K562 (cell line): ENCODE measurements at regions not wholly inside any gene's neighbourhood (a gene's known extent, or its start where the extent isn't known, plus 50 kb on each side); places are given as distances from the start of the nearest gene placed in this dataset.
A peak's percentile ranks its signal among the peaks of the same experiment; 100 is the strongest.

Source experiments
- CBFB ChIP-seq: sonication (generic); formaldehyde crosslinking; IDR thresholded peaks from 2 replicates; pipeline ENCODE4 v1.4.0; 2020; ENCODE audit warnings: mild to moderate bottlenecking, missing genetic modification reagents
- CXXC5 ChIP-seq: fragments of 250-450 bp; sonication (Bioruptor Pico); IDR thresholded peaks from 2 replicates; pipeline ENCODE4 v1.8.0; 2022; ENCODE audit warnings: inconsistent platforms, mild to moderate bottlenecking, moderate library complexity
- KLF16 ChIP-seq: IDR thresholded peaks from 2 replicates; pipeline ENCODE4 v1.6.1; 2016; ENCODE audit warnings: antibody characterized with exemption
- L3MBTL2 ChIP-seq: fragments of 450-650 bp; IDR thresholded peaks from 2 replicates; pipeline ENCODE4 v1.6.1; 2016; ENCODE audit warnings: mild to moderate bottlenecking, moderate library complexity
- STAT5A ChIP-seq: IDR thresholded peaks from 2 replicates; pipeline ENCODE4 v1.6.1; 2012; ENCODE audit warnings: low read length, inconsistent platforms, borderline replicate concordance
- TBL1XR1 ChIP-seq, 2 experiments: IDR thresholded peaks; 2 replicates each; pipeline ENCODE4 v1.6.1; 2012; ENCODE audit warnings: improper control_type of control experiment in 2 of 2, low read length in 2 of 2, mild to moderate bottlenecking in 1 of 2
- TOE1 ChIP-seq, 2 experiments: fragments of 450-650 bp in 1 of 2; sonication (generic) in 1 of 2; formaldehyde crosslinking in 1 of 2; IDR thresholded peaks; 2 replicates each; pipeline versions ENCODE4 v1.7.1 to v1.8.0; 2016 to 2022; ENCODE audit warnings: borderline replicate concordance in 2 of 2, mild to moderate bottlenecking in 2 of 2, antibody characterized with exemption in 1 of 2, inconsistent platforms in 1 of 2, low read depth in 1 of 2, missing genetic modification reagents in 1 of 2, moderate library complexity in 1 of 2
- ZNF76 ChIP-seq: fragments of 250-450 bp; sonication (Bioruptor Pico); IDR thresholded peaks from 2 replicates; pipeline ENCODE4 v1.4.0; 2020; ENCODE audit warnings: mild to moderate bottlenecking, moderate library complexity, borderline replicate concordance
- TF ChIP-seq, protein P1 (sequence below), 2 experiments: fragments of 450-650 bp; formaldehyde crosslinking in 1 of 2; IDR thresholded peaks; 2 replicates each; pipeline versions ENCODE4 v1.4.0 to v1.6.1; 2014 to 2020; ENCODE audit warnings: mild to moderate bottlenecking in 2 of 2, borderline replicate concordance in 1 of 2, low read depth in 1 of 2
- TF ChIP-seq, protein P2 (sequence below): fragments of 450-650 bp; IDR thresholded peaks from 2 replicates; pipeline ENCODE4 v1.6.1; 2016; ENCODE audit warnings: mild to moderate bottlenecking
- TF ChIP-seq, protein P3 (sequence below): fragments of 450-650 bp; IDR thresholded peaks from 2 replicates; pipeline ENCODE4 v1.6.1; 2017; ENCODE audit warnings: antibody characterized with exemption, mild to moderate bottlenecking

DNA sequence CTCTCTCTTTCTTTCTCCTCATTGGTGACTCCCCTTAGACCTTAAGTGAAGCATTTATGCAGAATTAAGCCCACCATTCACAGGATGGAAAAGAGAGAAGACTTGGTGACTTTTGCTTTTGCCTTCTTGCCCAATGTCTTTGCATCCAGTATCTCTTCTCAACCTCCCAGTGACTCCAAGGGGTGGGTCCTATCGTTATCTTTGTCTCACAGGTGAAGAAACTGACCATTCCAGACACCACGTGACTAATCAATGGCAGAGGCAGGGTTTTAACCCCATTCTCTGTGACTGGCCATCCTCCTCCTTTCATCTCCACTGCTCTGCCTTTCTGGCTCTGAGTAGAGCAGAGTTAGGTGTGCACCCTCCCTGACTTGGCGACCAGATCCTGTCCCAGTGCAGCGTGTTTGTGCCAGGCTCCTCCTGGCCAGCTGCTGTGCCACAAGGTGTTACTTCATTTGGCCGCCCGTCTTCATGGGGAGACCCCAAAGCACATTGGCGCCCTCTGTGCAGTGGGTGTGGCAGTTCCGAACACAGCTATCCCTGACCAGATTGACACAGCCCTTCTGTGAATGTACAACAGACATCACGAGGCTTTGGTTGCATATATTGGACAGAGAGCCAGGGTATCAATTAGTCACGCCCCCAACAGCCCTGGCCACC, 501.3 kb downstream of the CD83 start (continued):
- TF ChIP-seq, protein P1, sequence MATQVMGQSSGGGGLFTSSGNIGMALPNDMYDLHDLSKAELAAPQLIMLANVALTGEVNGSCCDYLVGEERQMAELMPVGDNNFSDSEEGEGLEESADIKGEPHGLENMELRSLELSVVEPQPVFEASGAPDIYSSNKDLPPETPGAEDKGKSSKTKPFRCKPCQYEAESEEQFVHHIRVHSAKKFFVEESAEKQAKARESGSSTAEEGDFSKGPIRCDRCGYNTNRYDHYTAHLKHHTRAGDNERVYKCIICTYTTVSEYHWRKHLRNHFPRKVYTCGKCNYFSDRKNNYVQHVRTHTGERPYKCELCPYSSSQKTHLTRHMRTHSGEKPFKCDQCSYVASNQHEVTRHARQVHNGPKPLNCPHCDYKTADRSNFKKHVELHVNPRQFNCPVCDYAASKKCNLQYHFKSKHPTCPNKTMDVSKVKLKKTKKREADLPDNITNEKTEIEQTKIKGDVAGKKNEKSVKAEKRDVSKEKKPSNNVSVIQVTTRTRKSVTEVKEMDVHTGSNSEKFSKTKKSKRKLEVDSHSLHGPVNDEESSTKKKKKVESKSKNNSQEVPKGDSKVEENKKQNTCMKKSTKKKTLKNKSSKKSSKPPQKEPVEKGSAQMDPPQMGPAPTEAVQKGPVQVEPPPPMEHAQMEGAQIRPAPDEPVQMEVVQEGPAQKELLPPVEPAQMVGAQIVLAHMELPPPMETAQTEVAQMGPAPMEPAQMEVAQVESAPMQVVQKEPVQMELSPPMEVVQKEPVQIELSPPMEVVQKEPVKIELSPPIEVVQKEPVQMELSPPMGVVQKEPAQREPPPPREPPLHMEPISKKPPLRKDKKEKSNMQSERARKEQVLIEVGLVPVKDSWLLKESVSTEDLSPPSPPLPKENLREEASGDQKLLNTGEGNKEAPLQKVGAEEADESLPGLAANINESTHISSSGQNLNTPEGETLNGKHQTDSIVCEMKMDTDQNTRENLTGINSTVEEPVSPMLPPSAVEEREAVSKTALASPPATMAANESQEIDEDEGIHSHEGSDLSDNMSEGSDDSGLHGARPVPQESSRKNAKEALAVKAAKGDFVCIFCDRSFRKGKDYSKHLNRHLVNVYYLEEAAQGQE (IDR thresholded peaks at IDR 0.05; ENCODE audit: borderline replicate concordance) = peak; percentile 60
- TF ChIP-seq, protein P1 (CRISPR knock-in tag; IDR thresholded peaks at IDR 0.05; ENCODE audit: low read depth) = no peak
- no peak for TF ChIP-seq CBFB (CRISPR knock-in tag)
- no peak for TF ChIP-seq KLF16
- TF ChIP-seq TBL1XR1 (IDR thresholded peaks at IDR 0.05; ENCODE audit: low read length in 2 of 2) = peak; percentile 64 to 70; a peak in 2 of 4 replicates
- TF ChIP-seq, protein P2, sequence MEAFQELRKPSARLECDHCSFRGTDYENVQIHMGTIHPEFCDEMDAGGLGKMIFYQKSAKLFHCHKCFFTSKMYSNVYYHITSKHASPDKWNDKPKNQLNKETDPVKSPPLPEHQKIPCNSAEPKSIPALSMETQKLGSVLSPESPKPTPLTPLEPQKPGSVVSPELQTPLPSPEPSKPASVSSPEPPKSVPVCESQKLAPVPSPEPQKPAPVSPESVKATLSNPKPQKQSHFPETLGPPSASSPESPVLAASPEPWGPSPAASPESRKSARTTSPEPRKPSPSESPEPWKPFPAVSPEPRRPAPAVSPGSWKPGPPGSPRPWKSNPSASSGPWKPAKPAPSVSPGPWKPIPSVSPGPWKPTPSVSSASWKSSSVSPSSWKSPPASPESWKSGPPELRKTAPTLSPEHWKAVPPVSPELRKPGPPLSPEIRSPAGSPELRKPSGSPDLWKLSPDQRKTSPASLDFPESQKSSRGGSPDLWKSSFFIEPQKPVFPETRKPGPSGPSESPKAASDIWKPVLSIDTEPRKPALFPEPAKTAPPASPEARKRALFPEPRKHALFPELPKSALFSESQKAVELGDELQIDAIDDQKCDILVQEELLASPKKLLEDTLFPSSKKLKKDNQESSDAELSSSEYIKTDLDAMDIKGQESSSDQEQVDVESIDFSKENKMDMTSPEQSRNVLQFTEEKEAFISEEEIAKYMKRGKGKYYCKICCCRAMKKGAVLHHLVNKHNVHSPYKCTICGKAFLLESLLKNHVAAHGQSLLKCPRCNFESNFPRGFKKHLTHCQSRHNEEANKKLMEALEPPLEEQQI = 0 out of 2 replicates have a peak, but pooled peaks have one; percentile 55
- TF ChIP-seq, protein P3, sequence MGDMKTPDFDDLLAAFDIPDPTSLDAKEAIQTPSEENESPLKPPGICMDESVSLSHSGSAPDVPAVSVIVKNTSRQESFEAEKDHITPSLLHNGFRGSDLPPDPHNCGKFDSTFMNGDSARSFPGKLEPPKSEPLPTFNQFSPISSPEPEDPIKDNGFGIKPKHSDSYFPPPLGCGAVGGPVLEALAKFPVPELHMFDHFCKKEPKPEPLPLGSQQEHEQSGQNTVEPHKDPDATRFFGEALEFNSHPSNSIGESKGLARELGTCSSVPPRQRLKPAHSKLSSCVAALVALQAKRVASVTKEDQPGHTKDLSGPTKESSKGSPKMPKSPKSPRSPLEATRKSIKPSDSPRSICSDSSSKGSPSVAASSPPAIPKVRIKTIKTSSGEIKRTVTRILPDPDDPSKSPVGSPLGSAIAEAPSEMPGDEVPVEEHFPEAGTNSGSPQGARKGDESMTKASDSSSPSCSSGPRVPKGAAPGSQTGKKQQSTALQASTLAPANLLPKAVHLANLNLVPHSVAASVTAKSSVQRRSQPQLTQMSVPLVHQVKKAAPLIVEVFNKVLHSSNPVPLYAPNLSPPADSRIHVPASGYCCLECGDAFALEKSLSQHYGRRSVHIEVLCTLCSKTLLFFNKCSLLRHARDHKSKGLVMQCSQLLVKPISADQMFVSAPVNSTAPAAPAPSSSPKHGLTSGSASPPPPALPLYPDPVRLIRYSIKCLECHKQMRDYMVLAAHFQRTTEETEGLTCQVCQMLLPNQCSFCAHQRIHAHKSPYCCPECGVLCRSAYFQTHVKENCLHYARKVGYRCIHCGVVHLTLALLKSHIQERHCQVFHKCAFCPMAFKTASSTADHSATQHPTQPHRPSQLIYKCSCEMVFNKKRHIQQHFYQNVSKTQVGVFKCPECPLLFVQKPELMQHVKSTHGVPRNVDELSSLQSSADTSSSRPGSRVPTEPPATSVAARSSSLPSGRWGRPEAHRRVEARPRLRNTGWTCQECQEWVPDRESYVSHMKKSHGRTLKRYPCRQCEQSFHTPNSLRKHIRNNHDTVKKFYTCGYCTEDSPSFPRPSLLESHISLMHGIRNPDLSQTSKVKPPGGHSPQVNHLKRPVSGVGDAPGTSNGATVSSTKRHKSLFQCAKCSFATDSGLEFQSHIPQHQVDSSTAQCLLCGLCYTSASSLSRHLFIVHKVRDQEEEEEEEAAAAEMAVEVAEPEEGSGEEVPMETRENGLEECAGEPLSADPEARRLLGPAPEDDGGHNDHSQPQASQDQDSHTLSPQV = 0 out of 2 replicates have a peak, but pooled peaks have one; percentile 33
- TF ChIP-seq ZNF76 = 0 out of 2 replicates have a peak, but pooled peaks have one; percentile 26
- peak; percentile 98 for TF ChIP-seq TOE1 (IDR thresholded peaks at IDR 0.05; ENCODE audit: borderline replicate concordance)
- no peak for TF ChIP-seq TOE1 (CRISPR knock-in tag; IDR thresholded peaks at IDR 0.05; ENCODE audit: borderline replicate concordance, low read depth)
- TF ChIP-seq CXXC5 (CRISPR knock-in tag) = peak; percentile 47; the same call in 1 of the 2 replicates
- 0 out of 2 replicates have a peak, but pooled peaks have one; percentile 57 for TF ChIP-seq L3MBTL2
- peak; percentile 55; the same call in 1 of the 2 replicates for TF ChIP-seq STAT5A
